Parathyroid adenoma (tissue), 2 donors: ENCODE measurements at regions not wholly inside any gene's neighbourhood (a gene's known extent, or its start where the extent isn't known, plus 50 kb on each side); places are given as distances from the start of the nearest gene placed in this dataset.

Source experiments
- H2AFZ ChIP-seq: fragments of 300-600 bp; sonication (generic); one replicate; pipeline ENCODE4 v1.7.0; 2017; ENCODE audit warnings: antibody characterized with exemption, mild to moderate bottlenecking
- H3K27ac ChIP-seq: fragments of 300-600 bp; sonication (generic); one replicate; pipeline ENCODE4 v1.7.0; 2017
- H3K27me3 ChIP-seq: fragments of 300-600 bp; sonication (generic); one replicate; pipeline ENCODE4 v1.7.0; 2017; ENCODE audit warnings: low read length; ENCODE audit not compliant: control insufficient read depth, insufficient read depth
- H3K36me3 ChIP-seq: fragments of 300-600 bp; sonication (generic); one replicate; pipeline ENCODE4 v1.7.0; 2017; ENCODE audit warnings: low read length; ENCODE audit not compliant: control insufficient read depth, insufficient read depth
- H3K4me1 ChIP-seq: fragments of 300-600 bp; sonication (generic); one replicate; pipeline ENCODE4 v1.7.0; 2017; ENCODE audit warnings: control low read depth
- H3K4me2 ChIP-seq: fragments of 300-600 bp; sonication (generic); one replicate; pipeline ENCODE4 v1.7.0; 2017; ENCODE audit warnings: low read length
- H3K4me3 ChIP-seq: fragments of 300-600 bp; sonication (generic); one replicate; pipeline ENCODE4 v1.7.0; 2017; ENCODE audit warnings: low read depth, low read length
- H3K79me2 ChIP-seq: fragments of 300-600 bp; sonication (generic); one replicate; pipeline ENCODE4 v1.7.0; 2017; ENCODE audit warnings: control low read depth
- H3K9ac ChIP-seq: fragments of 300-600 bp; sonication (generic); one replicate; pipeline ENCODE4 v1.7.0; 2017; ENCODE audit warnings: mild to moderate bottlenecking
- H3K9me3 ChIP-seq: fragments of 300-600 bp; sonication (generic); one replicate; pipeline ENCODE4 v1.7.0; 2017; ENCODE audit warnings: low read length; ENCODE audit not compliant: control insufficient read depth
- CTCF ChIP-seq: fragments of 300-600 bp; sonication (generic); IDR thresholded peaks from one replicate; pipeline ENCODE4 v1.7.0; 2017; ENCODE audit warnings: antibody characterized with exemption, mild to moderate bottlenecking
- donor health status: primary hyperparathyroidism.

GRCh38 chr3:24943961-24944360, 449.3 kb upstream of the THRB start:
- H3K27ac ChIP-seq: no peak overlapping the region

GRCh38 chr3:24944805-24945520, 450.3 kb upstream of the THRB start:
- no peaks in the 10 kb centered on the region for H3K79me2 ChIP-seq
- no peaks in the 10 kb centered on the region for H3K4me1 ChIP-seq
- no peak overlapping the region for H3K27ac ChIP-seq
- H3K4me3 ChIP-seq: no peak overlapping the region
- TF ChIP-seq CTCF: no peak
- no peaks in the 10 kb centered on the region for H3K9me3 ChIP-seq
- no peak overlapping the region for H2AFZ ChIP-seq
- no peaks in the 10 kb centered on the region for H3K27me3 ChIP-seq
- H3K36me3 ChIP-seq: no peaks in the 10 kb centered on the region
- no peak overlapping the region for H3K4me2 ChIP-seq
- no peak overlapping the region for H3K9ac ChIP-seq

More at GRCh38 chr3:24943961-24944360, 449.3 kb upstream of the THRB start:
- no peak overlapping the region for H2AFZ ChIP-seq
- H3K4me3 ChIP-seq: no peak overlapping the region
- no peaks in the 10 kb centered on the region for H3K9me3 ChIP-seq
- H3K36me3 ChIP-seq: no peaks in the 10 kb centered on the region
- H3K79me2 ChIP-seq: no peaks in the 10 kb centered on the region
- H3K4me1 ChIP-seq: no peaks in the 10 kb centered on the region
- no peak for TF ChIP-seq CTCF
- H3K9ac ChIP-seq: no peak overlapping the region
- no peak overlapping the region for H3K4me2 ChIP-seq
- no peaks in the 10 kb centered on the region for H3K27me3 ChIP-seq

GRCh38 chr3:24945563-24945962, 450.9 kb upstream of the THRB start:
- Histone ChIP-seq H2AFZ (no peak overlapping the region), H3K27ac (no peak overlapping the region)

GRCh38 chr3:24947103-24947502, 452.5 kb upstream of the THRB start:
- no peak overlapping the region for H3K4me2 ChIP-seq
- H3K9ac ChIP-seq: no peak overlapping the region
- no peaks in the 10 kb centered on the region for H3K27me3 ChIP-seq
- no peaks in the 10 kb centered on the region for H3K36me3 ChIP-seq
- H3K4me1 ChIP-seq: no peaks in the 10 kb centered on the region
- H3K27ac ChIP-seq: no peak overlapping the region
- no peak for TF ChIP-seq CTCF
- H3K9me3 ChIP-seq: no peaks in the 10 kb centered on the region
- H3K79me2 ChIP-seq: no peaks in the 10 kb centered on the region
- no peak overlapping the region for H2AFZ ChIP-seq
- H3K4me3 ChIP-seq: no peak overlapping the region

More at GRCh38 chr3:24945563-24945962, 450.9 kb upstream of the THRB start:
- no peaks in the 10 kb centered on the region for H3K9me3 ChIP-seq
- no peaks in the 10 kb centered on the region for H3K27me3 ChIP-seq
- H3K4me2 ChIP-seq: no peak overlapping the region
- no peaks in the 10 kb centered on the region for H3K36me3 ChIP-seq
- H3K79me2 ChIP-seq: no peaks in the 10 kb centered on the region
- H3K4me3 ChIP-seq: no peak overlapping the region
- H3K9ac ChIP-seq: no peak overlapping the region
- H3K4me1 ChIP-seq: no peaks in the 10 kb centered on the region
- no peak for TF ChIP-seq CTCF

GRCh38 chr3:24951180-24951579, 456.5 kb upstream of the THRB start:
- Histone ChIP-seq H3K9ac (no peak overlapping the region), H3K9me3 (no peaks in the 10 kb centered on the region), H3K27me3 (no peaks in the 10 kb centered on the region), H2AFZ (no peak overlapping the region), H3K36me3 (no peaks in the 10 kb centered on the region), H3K4me3 (no peak overlapping the region), H3K4me2 (no peak overlapping the region), H3K4me1 (no peaks in the 10 kb centered on the region), H3K27ac (no peak overlapping the region), H3K79me2 (no peaks in the 10 kb centered on the region)
- no peak for TF ChIP-seq CTCF
